ENCODE measurements at regions not wholly inside any gene's neighbourhood (a gene's known extent, or its start where the extent isn't known, plus 50 kb on each side); places are given as distances from the start of the nearest gene placed in this dataset.

GRCh38 chr3:73177827-73178226, 116.4 kb downstream of the EBLN2 start:
- Histone ChIP-seq H3K4me1 (ENCODE audit: insufficient read depth, low read length, severe bottlenecking) (no peaks in the 10 kb centered on the region), H3K4me3 (ENCODE audit: low read depth, low read length, poor library complexity, severe bottlenecking) (no peak overlapping the region), H3K4me2 (ENCODE audit: low read length) (no peak overlapping the region), H3K79me2 (ENCODE audit: insufficient read depth, low read length) (no peaks in the 10 kb centered on the region), H3K36me3 (ENCODE audit: insufficient read depth, low read length) (no peaks in the 10 kb centered on the region), H3K9me2 (ENCODE audit: low read depth, low read length) (no peaks in the 10 kb centered on the region), H2AFZ (ENCODE audit: low read length) (no peak overlapping the region), H3K9me3 (ENCODE audit: low read length) (no peaks in the 10 kb centered on the region), H3K9ac (ENCODE audit: low read length) (no peak overlapping the region), H4K20me1 (ENCODE audit: insufficient read depth, low read length) (no peaks in the 10 kb centered on the region), H3F3A (ENCODE audit: insufficient read depth, low read length) (no peaks in the 10 kb centered on the region), H3K27ac (ENCODE audit: low read depth, low read length, poor library complexity, severe bottlenecking) (no peak overlapping the region), H3K27me3 (ENCODE audit: insufficient read depth, low read length) (no peaks in the 10 kb centered on the region)
- TF ChIP-seq, protein P1, sequence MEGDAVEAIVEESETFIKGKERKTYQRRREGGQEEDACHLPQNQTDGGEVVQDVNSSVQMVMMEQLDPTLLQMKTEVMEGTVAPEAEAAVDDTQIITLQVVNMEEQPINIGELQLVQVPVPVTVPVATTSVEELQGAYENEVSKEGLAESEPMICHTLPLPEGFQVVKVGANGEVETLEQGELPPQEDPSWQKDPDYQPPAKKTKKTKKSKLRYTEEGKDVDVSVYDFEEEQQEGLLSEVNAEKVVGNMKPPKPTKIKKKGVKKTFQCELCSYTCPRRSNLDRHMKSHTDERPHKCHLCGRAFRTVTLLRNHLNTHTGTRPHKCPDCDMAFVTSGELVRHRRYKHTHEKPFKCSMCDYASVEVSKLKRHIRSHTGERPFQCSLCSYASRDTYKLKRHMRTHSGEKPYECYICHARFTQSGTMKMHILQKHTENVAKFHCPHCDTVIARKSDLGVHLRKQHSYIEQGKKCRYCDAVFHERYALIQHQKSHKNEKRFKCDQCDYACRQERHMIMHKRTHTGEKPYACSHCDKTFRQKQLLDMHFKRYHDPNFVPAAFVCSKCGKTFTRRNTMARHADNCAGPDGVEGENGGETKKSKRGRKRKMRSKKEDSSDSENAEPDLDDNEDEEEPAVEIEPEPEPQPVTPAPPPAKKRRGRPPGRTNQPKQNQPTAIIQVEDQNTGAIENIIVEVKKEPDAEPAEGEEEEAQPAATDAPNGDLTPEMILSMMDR (IDR thresholded peaks at IDR 0.05; ENCODE audit: low read length): no peak
- no peak for TF ChIP-seq EZH2 (IDR thresholded peaks at IDR 0.05; ENCODE audit: borderline replicate concordance, low read length)

DNA sequence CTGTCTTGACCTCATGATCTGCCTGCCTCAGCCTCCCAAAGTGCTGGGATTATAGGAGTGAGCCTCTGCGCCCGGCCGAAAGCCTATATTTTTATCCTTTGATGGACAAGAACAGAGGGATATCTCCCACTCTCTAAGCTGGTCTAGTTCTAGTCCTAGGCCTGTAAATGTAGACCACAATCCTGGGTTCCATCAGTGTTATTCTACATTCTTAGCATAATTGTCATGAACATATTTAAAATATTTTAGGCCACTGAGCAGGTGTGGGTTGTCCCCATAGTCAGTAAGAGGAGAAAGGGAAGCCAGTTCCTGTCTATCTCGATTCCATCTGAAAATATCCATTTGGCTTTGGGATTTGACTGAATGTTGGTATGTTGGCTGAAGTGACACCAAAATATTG, 118.1 kb downstream of the EBLN2 start:
- Histone ChIP-seq H3K4me3 (ENCODE audit: low read depth, low read length, poor library complexity, severe bottlenecking) (no peak overlapping the region), H3K9me3 (ENCODE audit: low read length) (no peaks in the 10 kb centered on the region), H3K4me2 (ENCODE audit: low read length) (no peak overlapping the region), H3K36me3 (ENCODE audit: insufficient read depth, low read length) (no peaks in the 10 kb centered on the region), H3K27ac (ENCODE audit: low read depth, low read length, poor library complexity, severe bottlenecking) (no peak overlapping the region), H2AFZ (ENCODE audit: low read length) (no peak overlapping the region), H3K4me1 (ENCODE audit: insufficient read depth, low read length, severe bottlenecking) (no peaks in the 10 kb centered on the region), H3K79me2 (ENCODE audit: insufficient read depth, low read length) (no peaks in the 10 kb centered on the region), H3K9me2 (ENCODE audit: low read depth, low read length) (no peaks in the 10 kb centered on the region), H3K9ac (ENCODE audit: low read length) (no peak overlapping the region), H4K20me1 (ENCODE audit: insufficient read depth, low read length) (no peaks in the 10 kb centered on the region), H3K27me3 (ENCODE audit: insufficient read depth, low read length) (no peaks in the 10 kb centered on the region), H3F3A (ENCODE audit: insufficient read depth, low read length) (no peaks in the 10 kb centered on the region)
- TF ChIP-seq EZH2 (IDR thresholded peaks at IDR 0.05; ENCODE audit: borderline replicate concordance, low read length): no peak
- TF ChIP-seq, protein P1 (IDR thresholded peaks at IDR 0.05; ENCODE audit: low read length): no peak

GRCh38 chr3:73186741-73187140, 125.3 kb downstream of the EBLN2 start:
- TF ChIP-seq, protein P1 (IDR thresholded peaks at IDR 0.05; ENCODE audit: low read length): no peak
- TF ChIP-seq EZH2 (IDR thresholded peaks at IDR 0.05; ENCODE audit: borderline replicate concordance, low read length): no peak
- no peaks in the 10 kb centered on the region for H3K36me3 ChIP-seq (ENCODE audit: insufficient read depth, low read length)

More at GRCh38 chr3:73186741-73187140, 125.3 kb downstream of the EBLN2 start:
- Histone ChIP-seq H3K79me2 (ENCODE audit: insufficient read depth, low read length) (no peaks in the 10 kb centered on the region), H3K9ac (ENCODE audit: low read length) (no peak overlapping the region), H3K4me3 (ENCODE audit: low read depth, low read length, poor library complexity, severe bottlenecking) (no peak overlapping the region), H3K4me2 (ENCODE audit: low read length) (no peak overlapping the region), H3K27me3 (ENCODE audit: insufficient read depth, low read length) (no peaks in the 10 kb centered on the region), H3K9me3 (ENCODE audit: low read length) (no peaks in the 10 kb centered on the region), H3K4me1 (ENCODE audit: insufficient read depth, low read length, severe bottlenecking) (no peaks in the 10 kb centered on the region), H3F3A (ENCODE audit: insufficient read depth, low read length) (no peaks in the 10 kb centered on the region), H4K20me1 (ENCODE audit: insufficient read depth, low read length) (no peaks in the 10 kb centered on the region), H3K27ac (ENCODE audit: low read depth, low read length, poor library complexity, severe bottlenecking) (no peak overlapping the region), H3K9me2 (ENCODE audit: low read depth, low read length) (no peaks in the 10 kb centered on the region), H2AFZ (ENCODE audit: low read length) (no peak overlapping the region)
